OCI-LY3 (cell line): ENCODE measurements at regions not wholly inside any gene's neighbourhood (a gene's known extent, or its start where the extent isn't known, plus 50 kb on each side); places are given as distances from the start of the nearest gene placed in this dataset.
"Not testable (repeated sequence)": the region's sequence is repeated elsewhere in the genome, so short reads cannot be mapped to it uniquely, and the experiment has no call there.

ENCODE experiments used
- H2AFZ ChIP-seq: fragments of 200-600, 300-600 bp; shearing (Covaris generic); 2 replicates; pipeline ENCODE4 v1.6.0; 2014; ENCODE audit warnings: antibody characterized with exemption, low read depth, low read length
- H3K27ac ChIP-seq: fragments of 200-600, 300-600 bp; sonication (generic); 2 replicates; pipeline ENCODE4 v1.5.1; 2014; ENCODE audit warnings: mild to moderate bottlenecking, low read length, moderate library complexity, mixed read lengths
- H3K27me3 ChIP-seq: fragments of 200-600, 300-600 bp; sonication (generic); 2 replicates; pipeline ENCODE4 v1.6.1; 2014; ENCODE audit warnings: low read depth, low read length, mixed read lengths
- H3K36me3 ChIP-seq: fragments of 200-600, 300-600 bp; sonication (generic); replicated peaks from 2 replicates; pipeline ENCODE3; 2014; ENCODE audit warnings: low read depth, low read length, mixed read lengths
- H3K4me1 ChIP-seq: fragments of 300-600, 200-600 bp; sonication (generic); 2 replicates; pipeline ENCODE4 v1.6.1; 2014; ENCODE audit warnings: low read length, mixed read lengths
- H3K4me2 ChIP-seq: fragments of 200-600, 300-600 bp; sonication (generic); 2 replicates; pipeline ENCODE4 v1.6.1; 2014; ENCODE audit warnings: low read length, mixed read lengths
- H3K4me3 ChIP-seq: fragments of 300-600, 200-600 bp; sonication (generic); 2 replicates; pipeline ENCODE4 v1.5.1; 2014; ENCODE audit warnings: antibody characterized with exemption, mild to moderate bottlenecking, low read length, moderate library complexity
- H3K79me2 ChIP-seq: fragments of 300-600, 200-600 bp; shearing (Covaris generic); 2 replicates; pipeline ENCODE4 v1.6.1; 2014; ENCODE audit warnings: mild to moderate bottlenecking, low read length, mixed read lengths
- H3K9ac ChIP-seq: fragments of 300-600, 200-600 bp; shearing (Covaris generic); 2 replicates; pipeline ENCODE4 v1.6.0; 2014; ENCODE audit warnings: mild to moderate bottlenecking, low read length, moderate library complexity
- H3K9me3 ChIP-seq: fragments of 200-600, 300-600 bp; shearing (Covaris generic); 2 replicates; pipeline ENCODE4 v1.6.1; 2014; ENCODE audit warnings: low read length, mixed read lengths; ENCODE audit not compliant: insufficient read depth
- H4K20me1 ChIP-seq: fragments of 200-600, 300-600 bp; sonication (generic); 2 replicates; pipeline ENCODE4 v1.6.1; 2016; ENCODE audit warnings: low read length, mixed read lengths; ENCODE audit not compliant: insufficient read depth
- EZH2phosphoT487 ChIP-seq: fragments of 200-600 bp; shearing (Covaris generic); IDR thresholded peaks from 2 replicates; pipeline ENCODE4 v1.6.1; 2018; ENCODE audit warnings: antibody characterized with exemption, mixed run types, low read depth
- TF ChIP-seq, protein P1 (sequence below): fragments of 200-600, 300-600 bp; sonication (generic); IDR thresholded peaks from 2 replicates; pipeline ENCODE4 v1.5.1; 2014; ENCODE audit warnings: antibody characterized with exemption, low read length, low read depth

DNA sequence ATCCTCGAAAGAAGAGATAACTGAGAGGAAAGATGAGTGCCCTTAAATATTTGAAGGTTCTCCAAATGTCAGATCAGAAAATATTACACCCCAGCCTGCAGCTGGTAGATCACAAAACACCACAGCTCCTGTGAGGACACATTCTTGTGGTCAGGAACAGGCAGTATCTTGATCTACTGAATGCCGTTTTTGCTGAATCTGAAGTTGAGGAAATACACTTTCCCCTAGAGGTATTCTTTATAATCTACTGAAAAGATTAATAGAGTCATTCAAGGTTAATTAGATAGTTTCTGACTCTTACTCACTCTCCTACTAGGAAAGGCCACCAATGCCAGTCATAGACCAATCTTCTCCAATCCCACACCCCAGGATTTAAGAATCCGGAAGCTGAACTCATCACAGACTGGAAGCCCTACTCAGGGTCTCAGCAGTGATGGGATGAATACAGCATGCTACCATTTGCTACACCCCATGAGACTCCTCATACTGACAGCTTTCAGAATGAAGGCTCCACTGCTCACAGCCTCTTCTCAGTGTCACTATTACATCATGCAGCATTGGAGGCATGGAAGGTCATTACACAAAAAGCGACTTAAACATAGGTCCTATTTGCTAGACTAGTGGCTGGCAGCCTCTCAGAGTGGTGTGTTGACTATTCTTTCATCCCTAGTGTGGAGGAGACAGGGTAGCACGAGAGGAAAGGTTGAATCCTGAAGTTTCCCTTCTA is 143.9 kb upstream of the SLC1A3 start:
- Histone ChIP-seq H3K4me1 (0 out of 2 replicates have a peak, but pooled peaks cover 3% of the 10 kb centered on the region), H3K79me2 (no peaks in the 10 kb centered on the region), H3K9me3 (no peaks in the 10 kb centered on the region), H3K4me3 (no peak overlapping the region), H3K27ac (no peak overlapping the region), H3K36me3 (no peaks in the 10 kb centered on the region), H2AFZ (no peak overlapping the region), H3K27me3 (no peaks in the 10 kb centered on the region), H4K20me1 (no peaks in the 10 kb centered on the region), H3K9ac (no peak overlapping the region), H3K4me2 (no peak overlapping the region)
- no peak for TF ChIP-seq EZH2phosphoT487
- TF ChIP-seq, protein P1, sequence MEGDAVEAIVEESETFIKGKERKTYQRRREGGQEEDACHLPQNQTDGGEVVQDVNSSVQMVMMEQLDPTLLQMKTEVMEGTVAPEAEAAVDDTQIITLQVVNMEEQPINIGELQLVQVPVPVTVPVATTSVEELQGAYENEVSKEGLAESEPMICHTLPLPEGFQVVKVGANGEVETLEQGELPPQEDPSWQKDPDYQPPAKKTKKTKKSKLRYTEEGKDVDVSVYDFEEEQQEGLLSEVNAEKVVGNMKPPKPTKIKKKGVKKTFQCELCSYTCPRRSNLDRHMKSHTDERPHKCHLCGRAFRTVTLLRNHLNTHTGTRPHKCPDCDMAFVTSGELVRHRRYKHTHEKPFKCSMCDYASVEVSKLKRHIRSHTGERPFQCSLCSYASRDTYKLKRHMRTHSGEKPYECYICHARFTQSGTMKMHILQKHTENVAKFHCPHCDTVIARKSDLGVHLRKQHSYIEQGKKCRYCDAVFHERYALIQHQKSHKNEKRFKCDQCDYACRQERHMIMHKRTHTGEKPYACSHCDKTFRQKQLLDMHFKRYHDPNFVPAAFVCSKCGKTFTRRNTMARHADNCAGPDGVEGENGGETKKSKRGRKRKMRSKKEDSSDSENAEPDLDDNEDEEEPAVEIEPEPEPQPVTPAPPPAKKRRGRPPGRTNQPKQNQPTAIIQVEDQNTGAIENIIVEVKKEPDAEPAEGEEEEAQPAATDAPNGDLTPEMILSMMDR, result no peak

DNA sequence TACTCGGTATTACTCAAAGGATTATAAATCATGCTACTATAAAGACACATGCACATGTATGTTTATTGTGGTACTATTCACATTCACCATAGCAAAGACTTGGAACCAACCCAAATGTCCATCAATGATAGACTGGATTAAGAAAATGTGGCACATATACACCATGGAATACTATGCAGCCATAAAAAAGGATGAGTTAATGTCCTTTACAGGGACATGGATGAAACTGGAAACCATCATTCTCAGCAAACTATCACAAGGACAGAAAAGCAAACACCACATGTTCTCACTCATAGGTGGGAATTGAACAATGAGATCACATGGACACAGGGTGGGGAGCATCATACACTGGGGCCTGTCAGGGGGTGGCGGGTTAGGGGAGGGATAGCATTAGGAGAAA is 130.5 kb upstream of the SLC1A3 start:
- H3K27ac ChIP-seq, H3K4me2 ChIP-seq, H3K36me3 ChIP-seq, H3K4me1 ChIP-seq, H3K79me2 ChIP-seq, H3K9me3 ChIP-seq, H3K9ac ChIP-seq, H3K27me3 ChIP-seq, H4K20me1 ChIP-seq, H3K4me3 ChIP-seq, H2AFZ ChIP-seq: not testable (repeated sequence)

DNA sequence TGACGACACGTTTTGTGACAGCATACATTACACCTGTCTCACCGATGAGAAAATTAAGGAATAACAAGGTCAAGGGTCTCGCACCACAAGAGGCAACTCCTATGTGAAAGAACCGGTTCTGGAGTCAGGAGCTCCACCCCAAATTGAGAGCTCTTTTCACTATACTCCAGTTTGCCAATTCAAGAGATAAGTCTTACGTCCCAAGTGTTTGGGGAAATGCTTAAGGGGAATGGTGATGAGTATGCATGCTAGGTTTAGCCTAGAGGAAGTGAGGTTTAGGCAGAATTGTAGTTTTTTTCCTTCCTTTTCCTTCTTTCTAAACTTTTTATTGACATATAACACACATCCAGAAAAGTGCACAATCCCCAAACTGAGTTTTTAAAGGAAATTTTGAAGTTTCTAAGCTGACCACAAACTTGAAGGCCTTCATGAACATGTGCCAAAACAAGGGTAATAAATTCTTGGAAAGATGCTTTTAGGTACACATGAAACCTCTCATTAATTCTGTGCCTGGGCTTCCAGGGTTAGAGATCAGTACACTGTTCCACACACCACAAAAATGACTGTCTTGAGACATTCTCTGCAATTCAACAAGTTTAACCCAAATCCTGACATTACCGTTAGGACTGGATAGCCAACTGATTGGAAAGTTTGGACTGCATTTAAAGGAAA is 127.6 kb upstream of the SLC1A3 start:
- H3K4me3 ChIP-seq, result no peak overlapping the region
- H3K4me1 ChIP-seq, result no peaks in the 10 kb centered on the region
- no peak overlapping the region for H3K9ac ChIP-seq
- H3K9me3 ChIP-seq, result no peaks in the 10 kb centered on the region
- H4K20me1 ChIP-seq, result no peaks in the 10 kb centered on the region
- no peaks in the 10 kb centered on the region for H3K36me3 ChIP-seq
- no peak for TF ChIP-seq EZH2phosphoT487
- TF ChIP-seq, protein P1, result no peak
- H2AFZ ChIP-seq, result no peak overlapping the region
- no peak overlapping the region for H3K4me2 ChIP-seq
- H3K27ac ChIP-seq, result no peak overlapping the region
- no peaks in the 10 kb centered on the region for H3K27me3 ChIP-seq
- H3K79me2 ChIP-seq, result no peaks in the 10 kb centered on the region

DNA sequence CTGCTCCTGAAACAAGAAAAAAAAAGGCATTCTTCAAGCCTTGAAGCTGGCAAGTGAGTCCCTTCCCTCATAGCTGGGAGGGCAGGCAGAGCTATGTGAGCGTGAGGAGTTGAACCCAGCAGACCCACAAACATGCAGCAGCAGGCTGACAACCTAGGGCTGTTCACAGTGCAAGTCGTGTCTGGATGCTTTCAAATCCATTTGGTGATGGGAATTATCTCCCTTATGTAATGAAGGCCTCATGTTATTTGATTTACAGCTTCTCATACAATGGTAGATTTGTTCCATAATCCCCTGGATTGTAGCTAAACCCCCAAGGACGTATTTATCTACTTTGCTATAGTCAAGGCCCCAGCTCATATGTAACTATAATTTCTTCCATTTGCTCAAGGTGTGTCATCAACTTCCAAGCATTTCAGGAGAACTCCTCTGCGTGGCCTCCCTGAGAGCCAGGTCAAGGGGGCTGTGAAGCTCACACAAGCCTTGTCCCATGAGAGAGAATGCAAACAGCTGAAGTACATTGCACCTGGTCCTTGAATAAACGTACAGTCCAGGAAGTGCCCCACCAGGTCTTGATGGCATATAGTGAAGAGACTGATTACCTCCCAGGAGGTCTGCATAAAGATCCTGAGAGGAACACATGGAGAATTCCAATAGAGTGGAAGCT is 124.8 kb upstream of the SLC1A3 start:
- no peak for TF ChIP-seq EZH2phosphoT487
- TF ChIP-seq, protein P1, result no peak
- no peak overlapping the region for H3K4me3 ChIP-seq
- H3K9ac ChIP-seq, result no peak overlapping the region
- H3K9me3 ChIP-seq, result no peaks in the 10 kb centered on the region
- no peaks in the 10 kb centered on the region for H3K36me3 ChIP-seq
- H4K20me1 ChIP-seq, result no peaks in the 10 kb centered on the region
- H3K79me2 ChIP-seq, result no peaks in the 10 kb centered on the region
- H3K27ac ChIP-seq, result no peak overlapping the region
- no peaks in the 10 kb centered on the region for H3K4me1 ChIP-seq
- H2AFZ ChIP-seq, result no peak overlapping the region
- H3K4me2 ChIP-seq, result no peak overlapping the region
- no peaks in the 10 kb centered on the region for H3K27me3 ChIP-seq
